Liver (tissue), 3 donors: ENCODE measurements at regions not wholly inside any gene's neighbourhood (a gene's known extent, or its start where the extent isn't known, plus 50 kb on each side); places are given as distances from the start of the nearest gene placed in this dataset.

Source experiments
- FOXA1 ChIP-seq: IDR thresholded peaks from 2 replicates; pipeline ENCODE4 v1.6.1; 2016; ENCODE audit warnings: antibody characterized with exemption
- GABPA ChIP-seq, 2 donors: IDR thresholded peaks in 1 of 2; conservative IDR thresholded peaks in 1 of 2; 2 replicates each; pipeline ENCODE4 v1.6.1; 2016; ENCODE audit warnings: antibody characterized with exemption in 2 of 2, mild to moderate bottlenecking in 1 of 2, moderate library complexity in 1 of 2
- NR2F2 ChIP-seq: IDR thresholded peaks from 2 replicates; pipeline ENCODE4 v1.6.1; 2016; ENCODE audit warnings: antibody characterized with exemption
- RAD21 ChIP-seq, 2 donors: IDR thresholded peaks; 2 replicates each; pipeline ENCODE4 v1.6.1; 2016; ENCODE audit warnings: antibody characterized with exemption in 2 of 2, mild to moderate bottlenecking in 2 of 2
- SP1 ChIP-seq: IDR thresholded peaks from 2 replicates; pipeline ENCODE4 v1.6.1; 2018; ENCODE audit warnings: antibody characterized with exemption, mild to moderate bottlenecking
- TAF1 ChIP-seq: conservative IDR thresholded peaks from 2 replicates; pipeline ENCODE4 v1.6.1; 2016; ENCODE audit warnings: antibody characterized with exemption, mild to moderate bottlenecking
- YY1 ChIP-seq: IDR thresholded peaks from 2 replicates; pipeline ENCODE4 v1.6.1; 2016; ENCODE audit warnings: antibody characterized with exemption, mild to moderate bottlenecking
- TF ChIP-seq, protein P1 (sequence below): fragments of 150-350 bp; IDR thresholded peaks from 2 replicates; pipeline ENCODE4 v1.5.1; 2017; ENCODE audit warnings: improper control_type of control experiment, low read depth, low read length; ENCODE audit not compliant: missing input control
- TF ChIP-seq, protein P2 (sequence below): IDR thresholded peaks from 2 replicates; pipeline ENCODE4 v1.6.1; 2016; ENCODE audit warnings: antibody characterized with exemption, mild to moderate bottlenecking
- TF ChIP-seq, protein P3 (sequence below): IDR thresholded peaks from 2 replicates; pipeline ENCODE4 v1.6.1; 2016; ENCODE audit warnings: antibody characterized with exemption
- TF ChIP-seq, protein P4 (sequence below): IDR thresholded peaks from 2 replicates; pipeline ENCODE4 v1.6.1; 2016; ENCODE audit warnings: antibody characterized with exemption
- donor health status: healthy.
- donor health status: healthy.

DNA sequence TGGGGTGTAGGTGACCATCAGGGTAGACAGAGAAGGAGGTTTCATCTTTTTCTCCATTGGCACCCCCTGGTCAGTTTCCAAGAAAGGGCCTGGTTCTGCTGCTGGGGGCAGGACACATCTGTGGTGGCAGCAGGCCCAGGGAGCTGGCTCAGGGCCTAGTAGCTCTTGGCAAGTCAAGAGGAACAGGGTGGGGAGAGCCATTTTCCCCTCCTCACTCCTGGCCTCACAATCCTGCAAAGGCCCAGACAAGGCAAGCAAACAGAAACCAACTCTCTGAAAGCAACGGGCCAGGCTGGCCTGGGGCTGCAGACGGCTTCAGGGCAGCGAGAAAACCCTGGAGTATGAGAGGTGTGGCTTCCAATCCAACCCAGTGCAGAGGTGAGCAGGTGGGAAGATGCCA, 192.9 kb upstream of the DYNLRB2 start:
- no peak for TF ChIP-seq TAF1
- no peak for TF ChIP-seq SP1
- no peak for TF ChIP-seq FOXA1
- TF ChIP-seq, protein P1, sequence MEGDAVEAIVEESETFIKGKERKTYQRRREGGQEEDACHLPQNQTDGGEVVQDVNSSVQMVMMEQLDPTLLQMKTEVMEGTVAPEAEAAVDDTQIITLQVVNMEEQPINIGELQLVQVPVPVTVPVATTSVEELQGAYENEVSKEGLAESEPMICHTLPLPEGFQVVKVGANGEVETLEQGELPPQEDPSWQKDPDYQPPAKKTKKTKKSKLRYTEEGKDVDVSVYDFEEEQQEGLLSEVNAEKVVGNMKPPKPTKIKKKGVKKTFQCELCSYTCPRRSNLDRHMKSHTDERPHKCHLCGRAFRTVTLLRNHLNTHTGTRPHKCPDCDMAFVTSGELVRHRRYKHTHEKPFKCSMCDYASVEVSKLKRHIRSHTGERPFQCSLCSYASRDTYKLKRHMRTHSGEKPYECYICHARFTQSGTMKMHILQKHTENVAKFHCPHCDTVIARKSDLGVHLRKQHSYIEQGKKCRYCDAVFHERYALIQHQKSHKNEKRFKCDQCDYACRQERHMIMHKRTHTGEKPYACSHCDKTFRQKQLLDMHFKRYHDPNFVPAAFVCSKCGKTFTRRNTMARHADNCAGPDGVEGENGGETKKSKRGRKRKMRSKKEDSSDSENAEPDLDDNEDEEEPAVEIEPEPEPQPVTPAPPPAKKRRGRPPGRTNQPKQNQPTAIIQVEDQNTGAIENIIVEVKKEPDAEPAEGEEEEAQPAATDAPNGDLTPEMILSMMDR = no peak
- TF ChIP-seq, protein P2, sequence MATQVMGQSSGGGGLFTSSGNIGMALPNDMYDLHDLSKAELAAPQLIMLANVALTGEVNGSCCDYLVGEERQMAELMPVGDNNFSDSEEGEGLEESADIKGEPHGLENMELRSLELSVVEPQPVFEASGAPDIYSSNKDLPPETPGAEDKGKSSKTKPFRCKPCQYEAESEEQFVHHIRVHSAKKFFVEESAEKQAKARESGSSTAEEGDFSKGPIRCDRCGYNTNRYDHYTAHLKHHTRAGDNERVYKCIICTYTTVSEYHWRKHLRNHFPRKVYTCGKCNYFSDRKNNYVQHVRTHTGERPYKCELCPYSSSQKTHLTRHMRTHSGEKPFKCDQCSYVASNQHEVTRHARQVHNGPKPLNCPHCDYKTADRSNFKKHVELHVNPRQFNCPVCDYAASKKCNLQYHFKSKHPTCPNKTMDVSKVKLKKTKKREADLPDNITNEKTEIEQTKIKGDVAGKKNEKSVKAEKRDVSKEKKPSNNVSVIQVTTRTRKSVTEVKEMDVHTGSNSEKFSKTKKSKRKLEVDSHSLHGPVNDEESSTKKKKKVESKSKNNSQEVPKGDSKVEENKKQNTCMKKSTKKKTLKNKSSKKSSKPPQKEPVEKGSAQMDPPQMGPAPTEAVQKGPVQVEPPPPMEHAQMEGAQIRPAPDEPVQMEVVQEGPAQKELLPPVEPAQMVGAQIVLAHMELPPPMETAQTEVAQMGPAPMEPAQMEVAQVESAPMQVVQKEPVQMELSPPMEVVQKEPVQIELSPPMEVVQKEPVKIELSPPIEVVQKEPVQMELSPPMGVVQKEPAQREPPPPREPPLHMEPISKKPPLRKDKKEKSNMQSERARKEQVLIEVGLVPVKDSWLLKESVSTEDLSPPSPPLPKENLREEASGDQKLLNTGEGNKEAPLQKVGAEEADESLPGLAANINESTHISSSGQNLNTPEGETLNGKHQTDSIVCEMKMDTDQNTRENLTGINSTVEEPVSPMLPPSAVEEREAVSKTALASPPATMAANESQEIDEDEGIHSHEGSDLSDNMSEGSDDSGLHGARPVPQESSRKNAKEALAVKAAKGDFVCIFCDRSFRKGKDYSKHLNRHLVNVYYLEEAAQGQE = no peak
- no peak for TF ChIP-seq RAD21 (IDR thresholded peaks at IDR 0.05)
- TF ChIP-seq NR2F2 = no peak
- TF ChIP-seq, protein P3, sequence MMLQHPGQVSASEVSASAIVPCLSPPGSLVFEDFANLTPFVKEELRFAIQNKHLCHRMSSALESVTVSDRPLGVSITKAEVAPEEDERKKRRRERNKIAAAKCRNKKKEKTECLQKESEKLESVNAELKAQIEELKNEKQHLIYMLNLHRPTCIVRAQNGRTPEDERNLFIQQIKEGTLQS = no peak
- no peak for TF ChIP-seq GABPA (IDR thresholded peaks at IDR 0.05 in 1 of 2, conservative IDR thresholded peaks at IDR 0.05 in 1 of 2)
- no peak for TF ChIP-seq YY1
- TF ChIP-seq, protein P4, sequence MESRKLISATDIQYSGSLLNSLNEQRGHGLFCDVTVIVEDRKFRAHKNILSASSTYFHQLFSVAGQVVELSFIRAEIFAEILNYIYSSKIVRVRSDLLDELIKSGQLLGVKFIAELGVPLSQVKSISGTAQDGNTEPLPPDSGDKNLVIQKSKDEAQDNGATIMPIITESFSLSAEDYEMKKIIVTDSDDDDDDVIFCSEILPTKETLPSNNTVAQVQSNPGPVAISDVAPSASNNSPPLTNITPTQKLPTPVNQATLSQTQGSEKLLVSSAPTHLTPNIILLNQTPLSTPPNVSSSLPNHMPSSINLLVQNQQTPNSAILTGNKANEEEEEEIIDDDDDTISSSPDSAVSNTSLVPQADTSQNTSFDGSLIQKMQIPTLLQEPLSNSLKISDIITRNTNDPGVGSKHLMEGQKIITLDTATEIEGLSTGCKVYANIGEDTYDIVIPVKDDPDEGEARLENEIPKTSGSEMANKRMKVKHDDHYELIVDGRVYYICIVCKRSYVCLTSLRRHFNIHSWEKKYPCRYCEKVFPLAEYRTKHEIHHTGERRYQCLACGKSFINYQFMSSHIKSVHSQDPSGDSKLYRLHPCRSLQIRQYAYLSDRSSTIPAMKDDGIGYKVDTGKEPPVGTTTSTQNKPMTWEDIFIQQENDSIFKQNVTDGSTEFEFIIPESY = no peak
